GM12878 (cell line): ENCODE measurements at regions not wholly inside any gene's neighbourhood (a gene's known extent, or its start where the extent isn't known, plus 50 kb on each side); places are given as distances from the start of the nearest gene placed in this dataset.

ENCODE experiments used
- EED ChIP-seq: sonication (generic); IDR thresholded peaks from 2 replicates; pipeline ENCODE4 v1.6.1; 2016; ENCODE audit warnings: antibody characterized with exemption, low read depth
- EZH2 ChIP-seq: IDR thresholded peaks from 2 replicates; pipeline ENCODE4 v1.6.1; 2012; ENCODE audit warnings: low read depth, mild to moderate bottlenecking, control low read depth, inconsistent platforms, low read length, borderline replicate concordance; ENCODE audit not compliant: control insufficient read depth
- GABPA ChIP-seq: IDR thresholded peaks from 2 replicates; pipeline ENCODE4 v1.6.1; 2014; ENCODE audit warnings: antibody characterized with exemption, low read depth, mild to moderate bottlenecking, inconsistent platforms
- HDGF ChIP-seq: fragments of 450-650 bp; IDR thresholded peaks from 2 replicates; pipeline ENCODE4 v1.6.1; 2016; ENCODE audit warnings: antibody characterized with exemption
- IKZF1 ChIP-seq: fragments of 450-650 bp; conservative IDR thresholded peaks from 2 replicates; pipeline ENCODE4 v1.6.1; 2017; ENCODE audit warnings: antibody characterized with exemption, mild to moderate bottlenecking
- IKZF2 ChIP-seq, 2 experiments: fragments of 450-650 bp; IDR thresholded peaks; 2 replicates each; pipeline ENCODE4 v1.6.1; 2017; ENCODE audit warnings: mild to moderate bottlenecking in 2 of 2, moderate library complexity in 2 of 2
- LARP7 ChIP-seq: fragments of 450-650 bp; IDR thresholded peaks from 2 replicates; pipeline ENCODE4 v1.6.1; 2017; ENCODE audit warnings: mild to moderate bottlenecking
- PRDM15 ChIP-seq: fragments of 450-650 bp; formaldehyde crosslinking; IDR thresholded peaks from 2 replicates; pipeline ENCODE4 v1.4.0; 2020; ENCODE audit warnings: mild to moderate bottlenecking, moderate library complexity
- RAD51 ChIP-seq: fragments of 450-650 bp; IDR thresholded peaks from 2 replicates; pipeline ENCODE4 v1.6.1; 2016; ENCODE audit warnings: moderate library complexity, mild to moderate bottlenecking, inconsistent platforms
- RELA ChIP-seq: fragments of 450-650 bp; IDR thresholded peaks from 2 replicates; pipeline ENCODE4 v1.8.0; 2014; ENCODE audit warnings: borderline replicate concordance; ENCODE audit not compliant: partially characterized antibody
- RUNX3 ChIP-seq: IDR thresholded peaks from 2 replicates; pipeline ENCODE4 v1.6.1; 2012; ENCODE audit warnings: low read length, inconsistent platforms
- SUPT20H ChIP-seq: IDR thresholded peaks from 2 replicates; pipeline ENCODE4 v1.6.1; 2011; ENCODE audit warnings: low read depth, mild to moderate bottlenecking, low read length, moderate library complexity, borderline replicate concordance; ENCODE audit not compliant: control insufficient read depth
- YBX1 ChIP-seq: fragments of 450-650 bp; IDR thresholded peaks from 2 replicates; pipeline ENCODE4 v1.6.1; 2016; ENCODE audit warnings: antibody characterized with exemption
- ZBTB33 ChIP-seq: fragments of 450-650 bp; IDR thresholded peaks from 2 replicates; pipeline ENCODE4 v1.6.1; 2017; ENCODE audit warnings: mild to moderate bottlenecking
- ZNF217 ChIP-seq: fragments of 450-650 bp; IDR thresholded peaks from 2 replicates; pipeline ENCODE4 v1.6.1; 2017; ENCODE audit warnings: antibody characterized with exemption, mild to moderate bottlenecking
- ZNF592 ChIP-seq: fragments of 450-650 bp; IDR thresholded peaks from 2 replicates; pipeline ENCODE4 v1.6.1; 2017; ENCODE audit warnings: mild to moderate bottlenecking, moderate library complexity

GRCh38 chr5:162268694-162269481 lies 201.3 kb downstream of the GABRG2 start (continued):
- TF ChIP-seq ZNF592 (no peak), EZH2 (no peak), RUNX3 (peak; percentile 46; the same call in 1 of the 2 replicates), LARP7 (no peak), RAD51 (no peak), GABPA (no peak), HDGF (no peak), IKZF1 (0 out of 2 replicates have a peak, but pooled peaks have one; percentile 39), EED (no peak), IKZF2 (IDR thresholded peaks at IDR 0.05) (peak in 1 of 2 experiments; percentile 21; a peak in 1 of 4 replicates), PRDM15 (CRISPR knock-in tag) (no peak), ZNF217 (no peak), RELA (no peak), SUPT20H (no peak), YBX1 (no peak), ZBTB33 (no peak)
- TF ChIP-seq, all 136 proteins: peak for 5
